Astrocyte of the cerebellum (primary cell): ENCODE measurements at regions not wholly inside any gene's neighbourhood (a gene's known extent, or its start where the extent isn't known, plus 50 kb on each side); places are given as distances from the start of the nearest gene placed in this dataset.

Experiments
- DNase-seq: peaks from one replicate; pipeline ENCODE4 v3.0.0-alpha.2; 2011; ENCODE audit warnings: low read depth
- H3K4me3 ChIP-seq: 2 replicates; pipeline ENCODE4 v1.5.1; 2011; ENCODE audit warnings: mild to moderate bottlenecking, low read depth, low read length, moderate library complexity
- in situ Hi-C: cut with HindIII; loops from 2 replicates; pipeline ENCODE4 v1.10.0; 2017; ENCODE audit warnings: low sequenced_read_pairs
- TF ChIP-seq, protein P1 (sequence below): IDR thresholded peaks from 2 replicates; pipeline ENCODE4 v1.5.1; 2012; ENCODE audit warnings: low read length, low read depth, moderate library complexity, mild to moderate bottlenecking; ENCODE audit errors: missing control alignments

GRCh38 chr9:88198341-88198807 lies 60.1 kb upstream of the SPATA31C2 start:
- TF ChIP-seq, protein P1, sequence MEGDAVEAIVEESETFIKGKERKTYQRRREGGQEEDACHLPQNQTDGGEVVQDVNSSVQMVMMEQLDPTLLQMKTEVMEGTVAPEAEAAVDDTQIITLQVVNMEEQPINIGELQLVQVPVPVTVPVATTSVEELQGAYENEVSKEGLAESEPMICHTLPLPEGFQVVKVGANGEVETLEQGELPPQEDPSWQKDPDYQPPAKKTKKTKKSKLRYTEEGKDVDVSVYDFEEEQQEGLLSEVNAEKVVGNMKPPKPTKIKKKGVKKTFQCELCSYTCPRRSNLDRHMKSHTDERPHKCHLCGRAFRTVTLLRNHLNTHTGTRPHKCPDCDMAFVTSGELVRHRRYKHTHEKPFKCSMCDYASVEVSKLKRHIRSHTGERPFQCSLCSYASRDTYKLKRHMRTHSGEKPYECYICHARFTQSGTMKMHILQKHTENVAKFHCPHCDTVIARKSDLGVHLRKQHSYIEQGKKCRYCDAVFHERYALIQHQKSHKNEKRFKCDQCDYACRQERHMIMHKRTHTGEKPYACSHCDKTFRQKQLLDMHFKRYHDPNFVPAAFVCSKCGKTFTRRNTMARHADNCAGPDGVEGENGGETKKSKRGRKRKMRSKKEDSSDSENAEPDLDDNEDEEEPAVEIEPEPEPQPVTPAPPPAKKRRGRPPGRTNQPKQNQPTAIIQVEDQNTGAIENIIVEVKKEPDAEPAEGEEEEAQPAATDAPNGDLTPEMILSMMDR = no peak
- H3K4me3 ChIP-seq = no peak overlapping the region
- in situ Hi-C loops = no loop called here
- peak; percentile 19 for DNase-seq

DNA sequence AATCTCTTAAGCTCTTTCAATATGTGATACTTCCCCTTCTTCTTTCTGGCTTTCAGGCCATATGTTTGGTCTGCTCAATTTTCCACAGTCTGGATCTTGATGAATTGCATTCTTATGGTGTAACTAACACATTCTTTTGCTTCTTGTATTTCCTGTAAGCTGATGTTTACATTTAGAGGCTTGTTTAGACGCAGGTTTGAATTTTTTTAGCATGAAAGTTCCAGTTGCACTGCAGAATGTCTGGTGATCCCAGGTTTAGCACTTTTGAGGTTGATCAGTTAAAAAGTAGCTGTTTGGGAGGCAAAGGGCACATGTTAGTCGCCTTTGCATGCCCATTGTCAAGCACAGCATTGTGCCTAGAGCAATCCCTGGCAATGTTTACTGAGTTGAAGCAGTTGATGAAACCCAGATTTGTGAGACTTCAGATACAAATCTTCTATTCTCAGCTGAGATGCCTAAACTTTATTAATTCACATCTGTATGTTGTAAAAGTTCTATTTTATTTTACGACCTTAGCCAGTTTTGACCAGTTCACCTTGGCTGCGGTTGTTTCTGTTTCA lies 59.6 kb upstream of the SPATA31C2 start:
- no peak overlapping the region for H3K4me3 ChIP-seq
- TF ChIP-seq, protein P1 = no peak
- in situ Hi-C loops = no loop called here
- peak; percentile 74 for DNase-seq

- DNase-seq = peak; percentile 76
- in situ Hi-C loops = no loop called here
- H3K4me3 ChIP-seq = no peak overlapping the region
- TF ChIP-seq, protein P1 = no peak
Measured at GRCh38 chr9:88197016-88197415, 58.7 kb upstream of the SPATA31C2 start.

GRCh38 chr9:88196142-88196790 lies 58.0 kb upstream of the SPATA31C2 start:
- TF ChIP-seq, protein P1 = no peak
- DNase-seq = no peak
- in situ Hi-C loops = no loop called here

GRCh38 chr9:88193766-88194165 lies 55.5 kb upstream of the SPATA31C2 start:
- in situ Hi-C loops = no loop called here
- TF ChIP-seq, protein P1 = no peak
- DNase-seq = no peak
- no peak overlapping the region for H3K4me3 ChIP-seq

More at GRCh38 chr9:88196142-88196790, 58.0 kb upstream of the SPATA31C2 start:
- H3K4me3 ChIP-seq = no peak overlapping the region

GRCh38 chr9:88191456-88191855 lies 53.2 kb upstream of the SPATA31C2 start:
- TF ChIP-seq, protein P1 = no peak
- no peak overlapping the region for H3K4me3 ChIP-seq
- DNase-seq = no peak
- in situ Hi-C loops = no loop called here
